SW 1271 (cell line): ENCODE measurements at regions not wholly inside any gene's neighbourhood (a gene's known extent, or its start where the extent isn't known, plus 50 kb on each side); places are given as distances from the start of the nearest gene placed in this dataset.
A peak's percentile ranks its signal among the peaks of the same experiment; 100 is the strongest.
"Not testable (repeated sequence)": the region's sequence is repeated elsewhere in the genome, so short reads cannot be mapped to it uniquely, and the experiment has no call there.

Experiments
- DNase-seq, 2 experiments: peaks; one replicate each; lab custom pipeline; 2025; lab: John Stamatoyannopoulos, UW

GRCh38 chr2:52558265-52558664 is 1209.3 kb upstream of the CHAC2 start:
- no peak for DNase-seq

GRCh38 chr2:52542297-52542696 is 1225.3 kb upstream of the CHAC2 start:
- DNase-seq, result no peak

GRCh38 chr2:52539026-52539970 is 1228.3 kb upstream of the CHAC2 start:
- peak in 1 of 2 experiments; percentile 63 for DNase-seq

- no peak for DNase-seq
Observed at GRCh38 chr2:52537588-52537987, 1230.0 kb upstream of the CHAC2 start.

GRCh38 chr2:52536929-52537460 is 1230.6 kb upstream of the CHAC2 start:
- DNase-seq, result no peak

GRCh38 chr2:52532956-52533355 is 1234.6 kb upstream of the CHAC2 start:
- no peak for DNase-seq

GRCh38 chr2:52526735-52527134 is 1240.9 kb upstream of the CHAC2 start:
- no peak for DNase-seq

GRCh38 chr2:52520644-52521043 is 1247.0 kb upstream of the CHAC2 start:
- DNase-seq, result no peak

GRCh38 chr2:52518678-52519077 is 1248.9 kb upstream of the CHAC2 start:
- DNase-seq, result no peak

GRCh38 chr2:52512760-52513159 is 1254.8 kb upstream of the CHAC2 start:
- DNase-seq, result no peak

- no peak for DNase-seq
Observed at GRCh38 chr2:52510432-52510831, 1257.2 kb upstream of the CHAC2 start.

- no peak for DNase-seq
Observed at GRCh38 chr2:52502476-52502860, 1265.1 kb upstream of the CHAC2 start.

- no peak for DNase-seq
Observed at GRCh38 chr2:52501715-52502475, 1265.7 kb upstream of the CHAC2 start.

- DNase-seq, result no peak
Observed at GRCh38 chr2:52500561-52500960, 1267.0 kb upstream of the CHAC2 start.

- no peak for DNase-seq
Observed at GRCh38 chr2:52498077-52498750, 1269.4 kb upstream of the CHAC2 start.

GRCh38 chr2:52495816-52496215 is 1271.8 kb upstream of the CHAC2 start:
- DNase-seq, result no peak

GRCh38 chr2:52477166-52477565 is 1290.4 kb upstream of the CHAC2 start:
- no peak for DNase-seq

GRCh38 chr2:52475590-52475989 is 1292.0 kb upstream of the CHAC2 start:
- no peak for DNase-seq

GRCh38 chr2:52474091-52474490 is 1293.5 kb upstream of the CHAC2 start:
- no peak for DNase-seq

GRCh38 chr2:52473526-52473925 is 1294.1 kb upstream of the CHAC2 start:
- DNase-seq, result no peak

- not testable (repeated sequence) for DNase-seq
Observed at GRCh38 chr2:52470457-52470856, 1297.1 kb upstream of the CHAC2 start.

GRCh38 chr2:52467189-52467588 is 1300.4 kb upstream of the CHAC2 start:
- no peak for DNase-seq
